CD4-positive, alpha-beta T cell treated with Interleukin-21 for 1 hour (primary cell): ENCODE measurements at regions not wholly inside any gene's neighbourhood (a gene's known extent, or its start where the extent isn't known, plus 50 kb on each side); places are given as distances from the start of the nearest gene placed in this dataset.
"Not testable (repeated sequence)": the region's sequence is repeated elsewhere in the genome, so short reads cannot be mapped to it uniquely, and the experiment has no call there.

Source experiments
- DNase-seq: peaks from one replicate; pipeline ENCODE4 v3.0.0-alpha.2; 2020

- DNase-seq, result no peak
These were observed 240.5 kb upstream of the KRR1 start for GRCh38 chr12:75751769-75752471.

GRCh38 chr12:75750716-75751306 lies 239.4 kb upstream of the KRR1 start:
- DNase-seq, result no peak

GRCh38 chr12:75748990-75749389 lies 237.6 kb upstream of the KRR1 start:
- DNase-seq, result not testable (repeated sequence)

GRCh38 chr12:75748136-75748535 lies 236.7 kb upstream of the KRR1 start:
- no peak for DNase-seq

- DNase-seq, result no peak
These were observed 236.2 kb upstream of the KRR1 start for GRCh38 chr12:75747572-75748021.

- DNase-seq, result no peak
These were observed 235.2 kb upstream of the KRR1 start for GRCh38 chr12:75746621-75747020.

GRCh38 chr12:75744607-75745256 lies 233.3 kb upstream of the KRR1 start:
- DNase-seq, result no peak

GRCh38 chr12:75742961-75743360 lies 231.6 kb upstream of the KRR1 start:
- DNase-seq, result no peak

- no peak for DNase-seq
These were observed 230.6 kb upstream of the KRR1 start for GRCh38 chr12:75742048-75742447.

GRCh38 chr12:75739912-75740311 lies 228.5 kb upstream of the KRR1 start:
- DNase-seq, result no peak

GRCh38 chr12:75739098-75739497 lies 227.7 kb upstream of the KRR1 start:
- not testable (repeated sequence) for DNase-seq

GRCh38 chr12:75738486-75738885 lies 227.1 kb upstream of the KRR1 start:
- no peak for DNase-seq

GRCh38 chr12:75735853-75736252 lies 224.4 kb upstream of the KRR1 start:
- no peak for DNase-seq

GRCh38 chr12:75728826-75729225 lies 217.4 kb upstream of the KRR1 start:
- no peak for DNase-seq

GRCh38 chr12:75727577-75727976 lies 216.2 kb upstream of the KRR1 start:
- DNase-seq, result no peak

- DNase-seq, result no peak
These were observed 214.2 kb upstream of the KRR1 start for GRCh38 chr12:75725521-75726111.

GRCh38 chr12:75724928-75725312 lies 213.5 kb upstream of the KRR1 start:
- no peak for DNase-seq

GRCh38 chr12:75724307-75724927 lies 213.0 kb upstream of the KRR1 start:
- no peak for DNase-seq

- DNase-seq, result peak; percentile 46
These were observed 211.3 kb upstream of the KRR1 start for GRCh38 chr12:75722714-75723200.

- DNase-seq, result no peak
These were observed 210.4 kb upstream of the KRR1 start for GRCh38 chr12:75721796-75722195.

- no peak for DNase-seq
These were observed 209.6 kb upstream of the KRR1 start for GRCh38 chr12:75720812-75721641.

GRCh38 chr12:75717902-75718301 lies 206.5 kb upstream of the KRR1 start:
- DNase-seq, result no peak
